ENCODE measurements at regions not wholly inside any gene's neighbourhood (a gene's known extent, or its start where the extent isn't known, plus 50 kb on each side); places are given as distances from the start of the nearest gene placed in this dataset.

DNA sequence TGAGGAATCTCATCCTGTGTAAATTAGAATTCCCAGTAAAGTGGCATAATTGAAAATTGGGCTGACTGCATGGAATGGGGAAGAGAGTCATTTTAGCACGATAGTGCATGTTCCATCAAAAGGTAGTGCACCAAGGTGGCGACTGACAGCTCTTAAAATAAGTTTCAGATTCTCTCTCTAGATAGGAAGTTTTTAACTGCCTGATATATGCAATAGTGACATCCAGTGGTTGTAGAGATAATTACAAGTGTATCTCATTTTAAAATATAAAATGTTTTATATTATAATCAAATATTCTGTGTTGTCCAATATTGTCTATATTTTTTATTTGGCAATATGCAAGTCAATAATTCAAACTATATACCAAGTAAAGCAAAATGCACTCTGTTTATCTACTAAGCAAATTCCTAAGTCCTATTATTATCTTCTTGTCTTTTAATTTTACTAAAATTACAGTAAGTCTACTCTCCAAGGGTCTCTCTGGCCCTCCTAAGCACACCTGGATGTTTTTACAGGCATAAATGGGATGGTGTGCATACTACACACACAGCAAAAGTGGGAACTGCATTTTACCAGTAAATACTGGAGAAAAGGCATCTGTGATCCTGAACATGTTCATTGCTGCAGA is 397.7 kb upstream of the HNRNPA3 start:
- TF ChIP-seq, protein P1, sequence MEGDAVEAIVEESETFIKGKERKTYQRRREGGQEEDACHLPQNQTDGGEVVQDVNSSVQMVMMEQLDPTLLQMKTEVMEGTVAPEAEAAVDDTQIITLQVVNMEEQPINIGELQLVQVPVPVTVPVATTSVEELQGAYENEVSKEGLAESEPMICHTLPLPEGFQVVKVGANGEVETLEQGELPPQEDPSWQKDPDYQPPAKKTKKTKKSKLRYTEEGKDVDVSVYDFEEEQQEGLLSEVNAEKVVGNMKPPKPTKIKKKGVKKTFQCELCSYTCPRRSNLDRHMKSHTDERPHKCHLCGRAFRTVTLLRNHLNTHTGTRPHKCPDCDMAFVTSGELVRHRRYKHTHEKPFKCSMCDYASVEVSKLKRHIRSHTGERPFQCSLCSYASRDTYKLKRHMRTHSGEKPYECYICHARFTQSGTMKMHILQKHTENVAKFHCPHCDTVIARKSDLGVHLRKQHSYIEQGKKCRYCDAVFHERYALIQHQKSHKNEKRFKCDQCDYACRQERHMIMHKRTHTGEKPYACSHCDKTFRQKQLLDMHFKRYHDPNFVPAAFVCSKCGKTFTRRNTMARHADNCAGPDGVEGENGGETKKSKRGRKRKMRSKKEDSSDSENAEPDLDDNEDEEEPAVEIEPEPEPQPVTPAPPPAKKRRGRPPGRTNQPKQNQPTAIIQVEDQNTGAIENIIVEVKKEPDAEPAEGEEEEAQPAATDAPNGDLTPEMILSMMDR (IDR thresholded peaks at IDR 0.05), result peak in 2 of 7 experiments; percentile 36 to 48
- TF ChIP-seq POLR2A (IDR thresholded peaks at IDR 0.05), result no peak
- Histone ChIP-seq H3K4me1 (no peaks in the 10 kb centered on the region), H3K9me3 (no peaks in the 10 kb centered on the region), H3K36me3 (no peaks in the 10 kb centered on the region), H3K4me3 (no peak overlapping the region), H3K27ac (no peak overlapping the region), H3K27me3 (no peaks in the 10 kb centered on the region)
- intact Hi-C loops (cut with DNase I; ENCODE audit: low total_unique reads), result no loop called here
- 2 to 9% (median 7%) methylated on average over 2 of the region's 2 CpGs for WGBS, 5 donors
- DNase-seq, result peak in 1 of 2 donors; percentile 36

DNA sequence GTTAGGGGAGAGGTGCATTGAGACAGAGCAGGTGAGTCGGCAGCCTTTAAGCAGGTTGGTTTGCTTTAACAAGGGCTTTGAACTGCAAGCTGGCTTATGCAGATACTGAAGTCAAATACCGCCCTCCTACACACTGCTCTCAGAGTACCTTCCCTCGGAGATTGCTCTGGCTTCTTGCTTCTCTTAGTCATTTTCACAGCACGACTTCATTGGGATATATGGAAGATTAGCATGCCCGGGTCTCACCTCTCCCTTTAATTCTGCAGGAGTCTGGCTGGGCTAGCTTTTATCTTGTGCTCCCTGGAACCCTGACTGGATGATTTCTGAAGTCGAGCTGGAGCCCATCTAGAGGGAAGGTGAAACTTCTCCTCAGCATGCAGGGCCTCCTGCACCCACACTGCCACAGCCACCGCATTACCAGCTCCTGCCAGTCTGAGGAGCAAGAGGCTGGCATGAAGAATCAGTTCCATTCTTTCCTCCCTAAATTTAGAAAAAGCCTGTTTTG is 395.5 kb upstream of the HNRNPA3 start:
- intact Hi-C loops (cut with DNase I; ENCODE audit: low total_unique reads), result no loop called here

DNA sequence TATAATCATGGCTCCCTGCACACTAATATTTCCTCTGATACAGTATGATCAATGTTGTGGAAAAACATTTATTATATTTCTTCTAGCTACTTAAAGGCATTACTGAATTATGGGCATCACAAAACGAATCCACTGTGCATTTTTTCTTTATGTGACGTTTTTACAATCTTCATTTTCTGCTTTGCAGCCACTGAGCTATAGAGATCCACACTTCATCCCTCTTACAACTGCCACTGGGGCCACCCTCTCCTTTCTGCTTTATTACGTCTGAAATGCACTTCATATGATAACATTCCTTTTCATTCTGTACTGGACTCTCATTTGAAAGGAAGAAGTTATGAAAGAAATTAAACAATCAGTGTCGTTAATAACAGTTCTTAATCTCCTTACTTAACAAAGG is 394.5 kb upstream of the HNRNPA3 start:
- H3K36me3 ChIP-seq, result no peaks in the 10 kb centered on the region
- intact Hi-C loops (cut with DNase I; ENCODE audit: low total_unique reads), result no loop called here
- 59 to 85% (median 83%) methylated on average over 4 of the region's 4 CpGs for WGBS, 5 donors
- no peaks in the 10 kb centered on the region for H3K4me1 ChIP-seq
- TF ChIP-seq POLR2AphosphoS5 (IDR thresholded peaks at IDR 0.05) (no peak), POLR2A (IDR thresholded peaks at IDR 0.05) (no peak), EP300 (IDR thresholded peaks at IDR 0.05) (no peak)
- TF ChIP-seq, protein P1 (IDR thresholded peaks at IDR 0.05), result no peak
- H3K27me3 ChIP-seq, result no peaks in the 10 kb centered on the region
- H3K9me3 ChIP-seq, result no peaks in the 10 kb centered on the region
- H3K27ac ChIP-seq, result no peak overlapping the region
- DNase-seq, result no peak
- no peak overlapping the region for H3K4me3 ChIP-seq

More for the DNA sequence above, 395.5 kb upstream of the HNRNPA3 start:
- Histone ChIP-seq H3K27ac (no peak overlapping the region), H3K27me3 (no peaks in the 10 kb centered on the region), H3K4me1 (no peaks in the 10 kb centered on the region), H3K4me3 (no peak overlapping the region), H3K36me3 (no peaks in the 10 kb centered on the region), H3K9me3 (no peaks in the 10 kb centered on the region)
- DNase-seq, result peak in 1 of 2 donors; percentile 45
- WGBS, 5 donors, result 27 to 47% (median 46%) methylated on average over 7 of the region's 7 CpGs
- TF ChIP-seq POLR2A (IDR thresholded peaks at IDR 0.05), result no peak
- TF ChIP-seq EP300 (IDR thresholded peaks at IDR 0.05), result no peak
- no peak for TF ChIP-seq POLR2AphosphoS5 (IDR thresholded peaks at IDR 0.05)
- TF ChIP-seq, protein P1 (IDR thresholded peaks at IDR 0.05), result no peak

DNA sequence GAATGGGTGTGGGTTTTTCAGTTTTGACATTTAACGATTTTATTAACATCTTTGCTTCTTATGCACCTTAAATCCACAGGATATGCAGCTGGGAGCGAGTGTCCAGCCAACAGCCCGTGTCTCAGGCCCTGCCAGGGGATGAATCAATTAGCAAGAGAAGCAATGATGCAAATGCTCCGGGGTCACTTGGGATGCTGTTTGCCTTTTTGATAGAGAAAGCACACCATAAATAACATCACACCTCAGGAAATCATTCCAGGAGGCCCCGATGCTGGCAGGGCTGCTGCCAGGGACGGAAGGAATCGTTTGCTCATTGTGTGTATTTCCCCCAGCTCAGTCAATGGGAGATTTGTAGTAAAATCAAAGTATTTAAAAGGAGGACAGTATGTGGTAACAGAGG is 394.0 kb upstream of the HNRNPA3 start:
- intact Hi-C loops (cut with DNase I; ENCODE audit: low total_unique reads), result no loop called here
- Histone ChIP-seq H3K27ac (no peak overlapping the region), H3K27me3 (no peaks in the 10 kb centered on the region), H3K4me1 (no peaks in the 10 kb centered on the region), H3K9me3 (no peaks in the 10 kb centered on the region), H3K36me3 (no peaks in the 10 kb centered on the region), H3K4me3 (no peak overlapping the region)
- TF ChIP-seq POLR2AphosphoS5 (IDR thresholded peaks at IDR 0.05) (no peak), EP300 (IDR thresholded peaks at IDR 0.05) (no peak), POLR2A (IDR thresholded peaks at IDR 0.05) (no peak)
- TF ChIP-seq, protein P1 (IDR thresholded peaks at IDR 0.05), result no peak
- WGBS, 5 donors, result 65 to 80% (median 67%) methylated on average over 7 of the region's 7 CpGs
- peak in 1 of 2 donors; percentile 7 for DNase-seq

All from stomach (tissue), 8 donors.